Ectodermal cell (in vitro differentiated cells): ENCODE measurements at regions not wholly inside any gene's neighbourhood (a gene's known extent, or its start where the extent isn't known, plus 50 kb on each side); places are given as distances from the start of the nearest gene placed in this dataset.
A peak's percentile ranks its signal among the peaks of the same experiment; 100 is the strongest.

ENCODE experiments used
- H3K27ac ChIP-seq: 2 replicates; pipeline ENCODE4 v1.7.0; 2013; ENCODE audit warnings: mild to moderate bottlenecking, low read depth, low read length; ENCODE audit not compliant: insufficient read depth, poor library complexity, severe bottlenecking
- H3K27me3 ChIP-seq: 2 replicates; pipeline ENCODE4 v1.7.0; 2013; ENCODE audit warnings: mild to moderate bottlenecking, low read length; ENCODE audit not compliant: insufficient read depth, control insufficient read depth, poor library complexity, severe bottlenecking
- H3K36me3 ChIP-seq: one replicate; pipeline ENCODE4 v1.7.0; 2013; ENCODE audit warnings: low read length; ENCODE audit not compliant: control insufficient read depth, insufficient read depth
- H3K4me1 ChIP-seq: one replicate; pipeline ENCODE4 v1.7.0; 2013; ENCODE audit warnings: low read length; ENCODE audit not compliant: control insufficient read depth, insufficient read depth
- H3K4me3 ChIP-seq: 2 replicates; pipeline ENCODE4 v1.7.0; 2013; ENCODE audit warnings: low read depth, low read length, control low read depth; ENCODE audit not compliant: insufficient read depth
- H3K9me3 ChIP-seq: 2 replicates; pipeline ENCODE4 v1.7.0; 2013; ENCODE audit warnings: mild to moderate bottlenecking, low read length, moderate library complexity; ENCODE audit not compliant: control insufficient read depth
- WGBS, 2 experiments: methylation state at CpG; one replicate each; pipeline ENCODE4 v1.1.7; 2013; ENCODE audit warnings: missing lambda C conversion rate in 2 of 2; 5-methylcytosine and 5-hydroxymethylcytosine counted together

GRCh38 chr13:27712421-27712820 is 79.9 kb upstream of the GSX1 start:
- Histone ChIP-seq H3K27me3 (no peaks in the 10 kb centered on the region), H3K27ac (no peak overlapping the region), H3K9me3 (no peaks in the 10 kb centered on the region), H3K4me1 (no peaks in the 10 kb centered on the region), H3K36me3 (no peaks in the 10 kb centered on the region), H3K4me3 (no peak overlapping the region)
- 84 to 86% methylated on average over 2 of the region's 2 CpGs for WGBS, 2 experiments

GRCh38 chr13:27713767-27714166 is 78.5 kb upstream of the GSX1 start:
- 94 to 96% methylated on average over 3 to 4 of the region's 4 CpGs for WGBS, 2 experiments
- H3K4me3 ChIP-seq, result no peak overlapping the region
- H3K36me3 ChIP-seq, result no peaks in the 10 kb centered on the region
- H3K27ac ChIP-seq, result no peak overlapping the region
- no peaks in the 10 kb centered on the region for H3K4me1 ChIP-seq
- H3K27me3 ChIP-seq, result no peaks in the 10 kb centered on the region
- no peaks in the 10 kb centered on the region for H3K9me3 ChIP-seq

- WGBS, 2 experiments, result 95% methylated on average over 2 of the region's 2 CpGs
- Histone ChIP-seq H3K9me3 (no peaks in the 10 kb centered on the region), H3K36me3 (no peaks in the 10 kb centered on the region), H3K4me3 (no peak overlapping the region), H3K4me1 (peaks cover 3% of the 10 kb centered on the region), H3K27me3 (no peaks in the 10 kb centered on the region), H3K27ac (no peak overlapping the region)
Observed at GRCh38 chr13:27721681-27722080, 70.6 kb upstream of the GSX1 start.

- Histone ChIP-seq H3K9me3 (no peaks in the 10 kb centered on the region), H3K27me3 (no peaks in the 10 kb centered on the region), H3K4me1 (peaks cover 5% of the 10 kb centered on the region), H3K4me3 (no peak overlapping the region), H3K36me3 (no peaks in the 10 kb centered on the region), H3K27ac (peak overlapping the region; percentile 36)
- WGBS, 2 experiments, result 43 to 44% methylated on average over 6 of the region's 6 CpGs
Observed at GRCh38 chr13:27728271-27728670, 64.0 kb upstream of the GSX1 start.

- H3K9me3 ChIP-seq, result no peaks in the 10 kb centered on the region
- 90 to 93% methylated on average over 6 of the region's 6 CpGs for WGBS, 2 experiments
- no peaks in the 10 kb centered on the region for H3K27me3 ChIP-seq
- no peak overlapping the region for H3K27ac ChIP-seq
- H3K4me3 ChIP-seq, result no peak overlapping the region
- H3K4me1 ChIP-seq, result peaks cover 5% of the 10 kb centered on the region
- no peaks in the 10 kb centered on the region for H3K36me3 ChIP-seq
Observed at GRCh38 chr13:27730191-27730590, 62.1 kb upstream of the GSX1 start.
